Activated CD4-positive, alpha-beta T cell treated with anti-CD3 and anti-CD28 coated beads, Interleukin-2, amount 50 U/mL, for 16 hours (primary cell): ENCODE measurements at regions not wholly inside any gene's neighbourhood (a gene's known extent, or its start where the extent isn't known, plus 50 kb on each side); places are given as distances from the start of the nearest gene placed in this dataset.
"Not testable (repeated sequence)": the region's sequence is repeated elsewhere in the genome, so short reads cannot be mapped to it uniquely, and the experiment has no call there.

Experiments used
- DNase-seq: peaks from one replicate; pipeline ENCODE4 v3.0.0-alpha.2; 2020

DNA sequence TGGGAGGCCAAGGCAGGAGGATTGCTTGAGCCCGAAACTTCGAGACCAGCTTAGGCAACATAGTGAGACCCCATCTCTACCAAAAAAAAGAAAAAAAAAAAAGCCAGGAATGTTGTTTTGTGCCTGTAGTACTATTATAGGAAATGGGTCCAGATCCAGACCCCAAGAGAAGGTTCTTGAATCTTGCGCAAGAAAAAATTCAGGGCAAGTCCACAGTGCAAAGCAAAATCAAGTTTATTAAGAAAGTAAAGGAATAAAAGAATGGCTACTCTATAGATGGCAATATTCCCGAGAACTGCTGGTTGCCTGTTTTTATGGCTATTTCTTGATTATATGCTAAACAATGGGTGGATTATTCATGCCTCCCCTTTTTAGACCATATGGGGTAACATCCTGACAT is 51.2 kb upstream of the RDX start:
- no peak for DNase-seq

DNA sequence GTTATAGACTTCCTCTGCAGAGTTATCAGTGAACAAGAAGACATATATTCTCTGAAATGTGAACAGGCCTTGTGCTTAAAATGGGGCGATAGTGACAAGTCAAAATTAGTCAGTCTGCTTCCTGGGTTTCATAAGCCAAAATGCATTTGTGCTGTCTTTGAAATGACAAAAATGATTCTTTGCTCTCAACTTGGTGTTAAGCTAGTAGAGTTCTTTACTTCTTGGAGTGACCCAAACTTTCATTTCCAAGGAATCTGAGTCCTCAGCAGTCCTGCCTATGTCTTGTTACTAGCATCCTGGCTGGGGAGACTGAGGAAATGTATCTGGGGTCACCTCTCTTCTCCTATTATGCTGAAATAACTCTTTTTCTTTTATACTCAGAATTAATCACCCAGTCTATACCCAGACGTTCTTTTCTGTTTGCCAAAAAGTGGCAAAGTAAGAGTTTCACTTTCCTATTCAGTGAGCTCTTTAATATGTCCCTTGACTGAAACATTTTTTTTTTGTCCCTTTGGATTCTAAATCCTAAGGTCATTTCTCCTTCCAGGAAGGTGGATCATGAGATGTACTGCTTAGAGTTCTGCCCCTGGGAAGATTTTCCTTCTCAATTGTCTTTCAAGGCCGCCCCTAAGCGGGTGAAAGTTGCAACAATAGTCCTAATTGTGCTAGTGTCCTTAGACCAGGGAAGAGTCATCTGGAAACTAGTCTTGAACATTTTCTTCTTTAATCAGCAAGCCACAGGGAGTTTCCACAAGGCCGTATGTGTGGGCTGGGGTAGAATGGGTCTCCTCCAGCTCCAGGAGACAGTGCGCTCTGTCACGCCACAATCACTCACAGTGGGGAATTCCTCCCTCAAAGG is 53.0 kb upstream of the RDX start:
- DNase-seq: peak; percentile 95

DNA sequence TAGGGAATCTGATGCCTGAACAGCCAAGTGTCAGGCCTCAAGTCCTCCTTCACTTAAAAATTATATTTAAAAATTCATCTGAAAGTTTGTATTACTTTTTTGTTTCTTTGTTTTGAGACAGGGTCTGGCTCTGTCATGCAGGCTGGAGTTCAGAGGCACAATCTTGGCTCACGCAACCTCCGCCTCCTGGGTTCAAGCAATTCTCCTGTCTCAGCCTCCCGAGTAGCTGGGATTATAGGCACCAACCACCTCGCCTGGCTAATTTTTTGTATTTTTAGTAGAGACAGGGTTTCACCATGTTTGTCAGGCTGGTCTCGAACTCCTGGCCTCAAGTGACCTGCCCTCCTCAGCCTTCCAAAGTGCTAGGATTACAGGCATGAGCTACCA is 53.6 kb upstream of the RDX start:
- not testable (repeated sequence) for DNase-seq

DNA sequence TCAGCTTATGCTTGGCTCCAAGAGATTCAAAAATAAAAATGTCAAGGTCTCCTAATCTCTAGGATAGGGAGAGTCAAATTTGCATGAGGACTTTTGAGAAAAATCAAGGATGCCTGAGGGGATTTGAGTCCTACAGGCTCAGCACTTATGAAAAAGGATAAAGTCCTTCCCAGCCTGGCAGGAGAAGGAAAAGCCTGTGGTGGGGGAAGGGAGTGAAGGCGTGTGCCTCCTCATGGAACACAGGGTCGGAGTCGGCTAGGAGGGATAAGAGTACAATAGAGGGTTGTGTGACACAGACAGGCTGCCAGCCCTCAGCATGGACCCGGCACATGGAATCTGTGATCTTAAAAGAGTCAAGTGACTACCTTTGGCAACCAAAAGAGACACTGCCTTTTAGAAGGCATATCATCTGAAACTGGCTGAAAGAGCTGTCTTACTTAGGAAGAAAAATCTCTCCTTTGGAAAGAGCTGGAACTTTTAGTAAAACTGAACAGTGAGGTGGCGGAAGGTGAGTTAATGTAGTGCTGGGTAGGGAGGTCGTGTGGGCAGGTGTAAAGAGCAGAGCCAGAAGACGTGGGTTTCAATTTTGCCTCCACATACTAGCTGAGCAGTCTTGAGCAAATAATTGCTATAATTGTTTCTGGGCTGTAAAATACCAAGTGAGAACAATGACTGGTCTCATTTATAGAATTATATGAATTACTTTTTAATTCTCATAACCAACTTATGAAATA is 58.8 kb upstream of the RDX start:
- no peak for DNase-seq

DNA sequence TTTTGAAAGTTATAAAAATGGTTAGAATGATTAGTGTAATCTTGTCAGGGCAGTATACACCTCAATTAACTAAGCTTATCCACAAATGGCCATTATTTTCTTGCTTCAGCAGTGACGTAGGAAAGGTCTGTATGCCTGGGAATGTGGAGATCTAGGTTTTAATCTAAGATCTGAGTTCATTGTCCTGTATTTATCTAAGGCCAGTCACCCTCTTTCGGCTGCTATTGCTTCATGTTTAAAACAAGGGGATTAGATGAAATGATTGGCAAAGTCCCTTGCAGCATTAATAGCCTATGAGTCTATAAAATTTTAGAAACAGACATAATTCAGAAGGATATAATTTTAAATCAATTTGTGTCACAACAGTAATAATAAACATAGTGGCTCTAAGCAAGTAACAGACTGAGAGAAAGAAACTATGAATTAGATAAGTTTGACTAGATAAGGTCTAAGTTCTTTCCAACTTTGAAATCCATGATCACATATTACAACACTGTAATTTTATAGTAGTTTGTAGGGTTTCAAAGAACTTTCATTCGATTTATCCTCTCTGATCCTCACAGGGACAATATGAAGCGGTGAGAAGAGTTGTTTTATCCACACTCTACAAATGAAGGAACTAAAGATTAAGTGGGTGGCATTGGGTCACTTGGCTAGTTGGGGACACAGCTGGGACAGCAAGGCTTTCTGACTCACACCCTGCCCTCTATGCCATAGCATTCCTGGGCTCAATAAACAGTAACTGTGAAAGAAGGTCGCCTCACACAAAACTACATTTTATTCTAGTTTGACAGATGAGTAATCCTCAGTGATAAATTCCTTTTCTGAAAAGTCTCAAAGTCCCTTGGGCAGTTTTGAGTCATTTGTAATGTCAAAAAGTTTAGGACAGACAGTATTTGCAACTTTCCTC is 60.6 kb upstream of the RDX start:
- peak; percentile 56 for DNase-seq

DNA sequence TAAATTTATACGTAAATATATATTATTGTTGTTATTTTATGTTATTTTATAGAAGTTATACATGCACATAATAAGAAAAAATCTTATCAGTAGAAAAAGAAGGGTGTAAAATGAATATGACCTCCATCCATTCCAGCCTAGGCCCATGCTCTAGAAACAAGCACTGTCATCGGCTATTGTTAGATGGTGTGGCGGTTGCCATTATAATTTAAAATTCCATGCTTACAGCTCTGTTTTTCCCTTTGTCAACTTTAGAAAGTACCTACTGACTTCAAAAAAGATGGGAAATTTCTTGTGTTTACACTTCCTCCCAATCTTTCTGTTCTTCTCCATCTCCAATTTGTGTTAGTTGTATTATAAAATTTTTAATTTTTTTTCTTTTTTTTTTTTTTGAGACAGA is 61.9 kb upstream of the RDX start:
- no peak for DNase-seq

- not testable (repeated sequence) for DNase-seq
Measured at GRCh38 chr11:110360781-110361408, 64.5 kb upstream of the RDX start.

- DNase-seq: no peak
Measured at GRCh38 chr11:110362971-110363509, 66.6 kb upstream of the RDX start.

- no peak for DNase-seq
Measured at GRCh38 chr11:110366291-110366690, 63.5 kb upstream of the FDX1 start.

DNA sequence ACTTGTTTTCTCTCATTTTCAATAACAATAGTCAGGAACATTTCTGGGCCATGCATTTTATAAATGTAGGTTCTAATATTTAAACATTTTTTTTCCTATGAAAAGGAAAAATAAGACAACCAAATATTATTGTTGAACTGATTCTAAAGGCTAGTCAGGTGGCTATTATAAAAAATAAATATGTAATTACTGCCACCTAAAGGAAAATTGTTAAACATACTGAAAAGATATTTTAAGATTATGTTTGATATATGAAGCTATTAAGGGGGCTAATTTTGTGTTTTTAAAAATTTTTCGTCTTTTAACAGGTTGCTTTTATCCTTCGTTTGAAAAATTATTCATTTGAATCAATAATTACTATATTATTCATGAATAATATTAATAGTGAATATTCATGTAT is 62.2 kb upstream of the FDX1 start:
- DNase-seq: no peak

DNA sequence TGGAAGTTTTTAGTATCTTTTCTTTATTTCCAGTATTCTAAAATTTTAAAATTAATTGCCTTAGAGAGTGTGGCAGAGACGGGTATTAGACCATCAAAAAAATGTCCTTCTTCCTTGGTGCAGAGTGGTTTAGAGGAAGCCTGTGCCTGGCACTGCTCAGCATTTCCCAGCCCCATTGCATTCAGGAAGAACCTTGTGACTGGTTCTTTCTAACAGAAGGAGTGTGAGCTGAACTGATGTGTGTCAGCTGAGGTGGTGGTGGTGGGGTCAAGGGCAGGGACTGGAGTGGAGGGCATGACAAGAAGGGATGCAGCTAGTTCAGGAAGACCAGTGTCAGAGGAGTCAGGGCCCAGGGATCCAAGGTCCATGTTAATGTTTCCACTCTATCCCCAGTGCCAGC is 58.7 kb upstream of the FDX1 start:
- no peak for DNase-seq

DNA sequence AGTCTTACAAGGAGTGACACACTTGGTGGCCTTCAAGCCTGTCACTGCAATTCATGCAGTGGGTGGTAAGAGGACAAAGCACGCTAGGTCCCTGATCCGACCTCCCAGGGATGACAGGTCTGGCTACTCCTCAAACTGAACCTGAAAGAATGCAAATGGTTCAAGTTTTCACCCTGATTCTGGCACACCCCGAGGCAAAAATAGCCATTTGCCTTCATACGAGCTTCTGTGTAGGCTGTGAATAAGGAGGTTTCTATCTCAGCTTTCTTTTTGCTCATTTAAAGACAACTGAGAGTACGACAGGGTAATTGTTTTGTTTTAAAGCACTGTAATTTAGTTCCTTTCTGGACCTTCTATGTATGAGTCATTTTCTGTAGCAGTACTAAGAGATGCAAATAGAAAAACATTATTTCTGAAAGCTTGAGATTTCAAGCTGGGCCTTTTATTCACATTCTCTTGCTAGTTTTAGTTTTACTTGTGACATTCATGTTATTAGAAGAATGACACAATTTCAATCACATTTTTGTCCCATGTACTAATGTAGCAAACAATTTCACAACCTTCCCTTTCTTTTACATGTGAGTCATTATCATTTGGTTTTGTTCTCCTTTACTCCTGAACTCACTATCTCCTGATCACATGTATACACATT is 56.6 kb upstream of the FDX1 start:
- peak; percentile 78 for DNase-seq

GRCh38 chr11:110374921-110375320 is 54.8 kb upstream of the FDX1 start:
- DNase-seq: no peak

DNA sequence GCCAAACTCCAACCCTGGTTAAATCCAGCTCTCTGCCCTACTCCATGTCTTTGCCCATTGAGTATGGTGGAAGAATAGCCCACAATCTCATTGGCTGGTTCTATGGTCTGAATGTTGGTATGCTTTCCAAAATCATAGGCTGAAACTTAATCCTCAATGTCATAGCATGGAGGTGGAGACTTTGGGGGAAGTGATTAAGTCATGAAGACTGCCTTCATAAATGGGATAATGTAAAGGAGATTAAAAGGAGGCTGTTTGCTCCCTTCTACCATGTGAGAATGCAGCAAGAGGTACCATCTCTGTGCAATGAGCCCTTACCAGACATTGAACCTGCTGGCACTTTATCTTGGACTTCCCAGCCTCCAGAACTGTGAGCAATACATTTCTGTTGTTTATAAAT is 54.4 kb upstream of the FDX1 start:
- DNase-seq: no peak

DNA sequence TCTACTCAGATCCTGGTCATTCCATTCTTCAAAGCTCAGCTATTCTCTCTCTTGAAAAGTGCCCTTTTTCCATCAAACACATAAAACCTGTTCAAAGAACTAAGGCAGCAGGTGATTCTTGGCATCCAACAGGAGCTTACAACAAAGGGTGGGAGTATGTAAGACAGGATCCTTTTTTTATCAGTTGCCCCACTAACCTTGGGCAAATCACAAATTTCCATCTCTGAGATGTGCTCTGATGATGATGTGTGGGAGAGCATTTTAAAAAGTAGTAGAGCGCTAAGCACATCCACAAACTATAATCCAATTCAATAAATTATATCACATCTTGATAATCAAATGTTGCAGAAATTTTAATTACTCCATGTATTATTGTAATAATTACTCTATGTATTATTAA is 53.7 kb upstream of the FDX1 start:
- DNase-seq: no peak

- DNase-seq: peak; percentile 68
Measured at GRCh38 chr11:110376711-110377324, 52.9 kb upstream of the FDX1 start.

DNA sequence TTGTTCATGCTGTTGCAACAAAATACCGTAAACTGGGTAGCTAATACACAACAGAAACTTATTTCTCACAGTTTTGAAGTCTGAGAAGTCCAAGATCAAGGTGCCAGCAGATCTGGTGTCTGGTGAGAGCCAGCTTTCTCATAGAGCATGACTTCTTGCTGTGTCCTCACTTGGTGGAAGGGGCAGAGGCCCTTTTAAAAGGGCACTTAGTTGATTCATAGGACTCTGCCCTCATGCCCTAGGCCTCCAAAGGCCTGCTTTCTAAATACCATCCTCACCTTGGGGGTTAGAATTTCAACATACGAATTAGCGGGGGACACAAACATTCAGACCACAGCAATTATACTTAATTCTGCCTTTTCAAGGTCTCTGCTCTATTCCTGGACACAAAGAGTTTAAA is 52.3 kb upstream of the FDX1 start:
- no peak for DNase-seq

DNA sequence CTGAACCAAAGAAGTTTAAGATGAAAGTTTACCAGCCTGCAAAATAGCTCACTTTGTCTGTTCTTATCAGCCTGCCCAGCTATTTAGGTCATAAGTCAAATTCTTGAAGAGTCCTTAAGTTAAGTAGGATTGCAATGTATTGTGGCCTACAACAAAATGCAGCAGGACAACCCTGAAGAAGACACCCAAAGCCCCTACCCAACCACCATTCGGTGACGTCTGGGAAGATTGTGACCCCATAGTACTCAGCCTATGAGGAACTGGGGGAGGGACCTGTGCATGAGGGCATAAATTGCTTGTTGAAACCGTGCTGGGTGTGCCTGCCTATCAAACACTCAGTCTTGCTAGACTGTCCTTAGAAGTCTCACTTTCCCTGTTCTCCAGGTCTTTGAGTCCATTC is 50.5 kb upstream of the FDX1 start:
- no peak for DNase-seq

DNA sequence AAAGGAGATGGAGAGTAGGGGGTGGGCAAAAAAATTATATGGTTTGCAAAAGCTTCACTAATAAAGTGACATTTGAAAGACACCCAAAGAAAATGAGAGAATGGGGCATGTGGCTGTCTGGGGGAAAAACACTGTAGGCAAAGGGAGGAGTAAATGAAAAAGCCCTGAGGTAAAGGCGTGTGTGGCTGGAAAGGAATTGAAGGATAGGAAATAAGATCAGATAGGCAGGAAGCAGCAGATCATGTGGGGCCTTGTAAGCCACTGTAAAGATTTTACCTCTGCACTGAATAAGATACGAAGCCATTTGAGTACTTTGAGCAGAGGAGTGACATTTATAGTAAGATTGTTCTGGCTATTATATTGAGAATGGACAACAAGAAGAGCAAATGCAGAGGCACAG is 49.8 kb upstream of the FDX1 start:
- DNase-seq: no peak
